Activated CD8-positive, alpha-beta memory T cell treated with anti-CD3 and anti-CD28 coated beads, Interleukin-2, amount 10 ng/mL, durations not matched to agents 7 days and 5 days (primary cell): ENCODE measurements at regions not wholly inside any gene's neighbourhood (a gene's known extent, or its start where the extent isn't known, plus 50 kb on each side); places are given as distances from the start of the nearest gene placed in this dataset.

Experiments used
- ATAC-seq: fragments of 150-1000 bp; cut with Tn5 transposase; one replicate; pipeline ENCODE4 v1.10.0; 2021; ENCODE audit warnings: moderate library complexity
- CTCF ChIA-PET: fragments of 350-600 bp; sonication (Branson Sonifier 250); formaldehyde crosslinking; loops from one replicate; lab custom pipeline; 2021; ENCODE audit warnings: antibody characterized with exemption; lab: Charles Lee
- DNase-seq: peaks from one replicate; pipeline ENCODE4 v3.0.0-alpha.2; 2020
- H3K27ac Mint-ChIP-seq: one replicate; pipeline ENCODE4 v1.8.0; 2021; ENCODE audit warnings: mild to moderate bottlenecking, mixed read lengths
- H3K27me3 Mint-ChIP-seq: one replicate; pipeline ENCODE4 v1.8.0; 2021; ENCODE audit warnings: mixed read lengths
- H3K36me3 Mint-ChIP-seq: one replicate; pipeline ENCODE4 v1.8.0; 2021; ENCODE audit warnings: mild to moderate bottlenecking, mixed read lengths
- H3K4me1 Mint-ChIP-seq: one replicate; pipeline ENCODE4 v1.8.0; 2021; ENCODE audit warnings: mixed read lengths
- H3K4me3 Mint-ChIP-seq: one replicate; pipeline ENCODE4 v1.8.0; 2021; ENCODE audit warnings: mild to moderate bottlenecking, moderate library complexity, mixed read lengths
- H3K9me3 Mint-ChIP-seq: one replicate; pipeline ENCODE4 v1.8.0; 2022; ENCODE audit warnings: low read depth, mixed read lengths

GRCh38 chr5:89948977-89949376 lies 460.6 kb downstream of the CETN3 start:
- CTCF ChIA-PET, result no interaction called here
- no peaks in the 10 kb centered on the region for H3K27me3 Mint-ChIP-seq
- no peak overlapping the region for H3K4me3 Mint-ChIP-seq
- no peaks in the 10 kb centered on the region for H3K4me1 Mint-ChIP-seq
- no peaks in the 10 kb centered on the region for H3K36me3 Mint-ChIP-seq
- no peak overlapping the region for H3K27ac Mint-ChIP-seq
- DNase-seq (no peak), ATAC-seq (no peak)
- H3K9me3 Mint-ChIP-seq, result peaks cover 2% of the 10 kb centered on the region

- DNase-seq (no peak), ATAC-seq (no peak)
- H3K36me3 Mint-ChIP-seq, result no peaks in the 10 kb centered on the region
- no peak overlapping the region for H3K4me3 Mint-ChIP-seq
- H3K9me3 Mint-ChIP-seq, result no peaks in the 10 kb centered on the region
- no peak overlapping the region for H3K27ac Mint-ChIP-seq
- no peaks in the 10 kb centered on the region for H3K4me1 Mint-ChIP-seq
- CTCF ChIA-PET, result no interaction called here
- H3K27me3 Mint-ChIP-seq, result no peaks in the 10 kb centered on the region
These were observed 462.6 kb downstream of the CETN3 start for GRCh38 chr5:89946916-89947315.

DNA sequence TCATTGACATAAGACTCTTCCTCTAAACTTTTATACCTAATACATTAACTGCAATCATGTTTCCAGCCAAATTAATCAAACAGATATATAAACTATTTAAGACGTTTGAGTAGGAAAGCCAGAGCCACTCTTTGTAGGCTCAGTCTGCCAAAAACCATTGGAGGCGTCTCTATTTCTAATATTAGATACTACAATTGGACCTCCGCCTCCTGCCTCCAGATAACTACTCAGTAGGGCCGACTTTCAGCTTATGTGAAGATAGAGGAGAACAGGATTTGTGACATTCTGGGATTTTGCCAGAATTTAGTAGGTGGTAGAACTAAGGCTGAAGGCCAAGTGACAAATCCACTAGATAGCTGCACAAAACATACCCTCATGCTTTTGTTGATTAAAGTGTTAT lies 463.0 kb downstream of the CETN3 start:
- no peak overlapping the region for H3K4me3 Mint-ChIP-seq
- CTCF ChIA-PET, result no interaction called here
- H3K27ac Mint-ChIP-seq, result no peak overlapping the region
- H3K4me1 Mint-ChIP-seq, result no peaks in the 10 kb centered on the region
- no peaks in the 10 kb centered on the region for H3K9me3 Mint-ChIP-seq
- DNase-seq (no peak), ATAC-seq (no peak)
- H3K27me3 Mint-ChIP-seq, result no peaks in the 10 kb centered on the region
- no peaks in the 10 kb centered on the region for H3K36me3 Mint-ChIP-seq

GRCh38 chr5:89942171-89942570 lies 467.4 kb downstream of the CETN3 start:
- CTCF ChIA-PET, result no interaction called here
- ATAC-seq (no peak), DNase-seq (no peak)
- Mint-ChIP-seq H3K4me3 (no peak overlapping the region), H3K4me1 (no peaks in the 10 kb centered on the region), H3K36me3 (no peaks in the 10 kb centered on the region), H3K27ac (no peak overlapping the region), H3K9me3 (no peaks in the 10 kb centered on the region), H3K27me3 (no peaks in the 10 kb centered on the region)

DNA sequence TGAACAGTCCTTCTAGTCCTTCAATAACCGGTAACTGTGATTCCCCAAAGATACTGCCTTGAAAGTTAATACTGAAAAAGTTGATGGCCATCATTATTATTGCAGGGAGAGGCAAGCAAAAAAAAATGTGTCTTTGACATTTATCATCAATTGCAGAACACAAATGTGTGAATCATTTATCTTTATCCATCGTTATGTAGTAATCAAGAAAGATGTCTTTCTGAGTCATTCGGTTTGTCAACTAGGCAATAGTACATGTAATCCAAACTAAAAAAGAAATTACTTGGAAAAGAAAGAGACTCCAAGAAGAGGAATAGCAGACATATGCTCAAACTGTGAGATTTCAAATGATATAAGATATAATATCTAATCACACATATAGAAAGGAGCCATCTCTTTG lies 473.0 kb downstream of the CETN3 start:
- Mint-ChIP-seq H3K4me1 (no peaks in the 10 kb centered on the region), H3K27me3 (no peaks in the 10 kb centered on the region), H3K9me3 (peaks cover 3% of the 10 kb centered on the region), H3K4me3 (no peak overlapping the region), H3K36me3 (no peaks in the 10 kb centered on the region), H3K27ac (no peak overlapping the region)
- DNase-seq, result no peak
- CTCF ChIA-PET, result no interaction called here
- ATAC-seq, result no peak

- no peak overlapping the region for H3K4me3 Mint-ChIP-seq
- CTCF ChIA-PET, result no interaction called here
- ATAC-seq (no peak), DNase-seq (no peak)
- H3K36me3 Mint-ChIP-seq, result no peaks in the 10 kb centered on the region
- H3K27me3 Mint-ChIP-seq, result no peaks in the 10 kb centered on the region
- H3K27ac Mint-ChIP-seq, result no peak overlapping the region
- peaks cover 3% of the 10 kb centered on the region for H3K9me3 Mint-ChIP-seq
- no peaks in the 10 kb centered on the region for H3K4me1 Mint-ChIP-seq
These were observed 475.5 kb downstream of the CETN3 start for GRCh38 chr5:89934069-89934468.

DNA sequence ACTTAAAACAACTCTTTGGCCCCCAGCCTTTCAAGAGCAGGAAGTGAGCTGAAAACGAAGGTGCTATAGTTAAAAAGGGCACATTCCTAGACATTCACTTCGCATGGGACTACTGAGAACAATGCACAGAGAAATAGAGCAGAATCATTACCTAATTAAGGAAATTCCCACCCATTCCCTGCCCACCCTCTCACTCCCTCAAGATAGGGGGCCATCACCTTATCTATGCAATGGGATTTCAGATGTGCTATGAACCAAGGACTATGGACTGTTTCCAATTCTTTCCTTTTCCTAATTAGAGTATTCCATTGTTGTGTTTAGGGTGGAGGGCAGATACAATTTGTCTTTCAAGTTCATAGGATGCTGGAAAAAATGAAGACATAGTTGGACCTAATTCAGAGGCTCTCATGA lies 476.8 kb downstream of the CETN3 start:
- H3K9me3 Mint-ChIP-seq, result peaks cover 3% of the 10 kb centered on the region
- ATAC-seq, result no peak
- no peaks in the 10 kb centered on the region for H3K27me3 Mint-ChIP-seq
- no peak overlapping the region for H3K27ac Mint-ChIP-seq
- DNase-seq, result no peak
- CTCF ChIA-PET, result no interaction called here
- H3K36me3 Mint-ChIP-seq, result no peaks in the 10 kb centered on the region
- no peaks in the 10 kb centered on the region for H3K4me1 Mint-ChIP-seq
- H3K4me3 Mint-ChIP-seq, result no peak overlapping the region

GRCh38 chr5:89930591-89931392 lies 478.8 kb downstream of the CETN3 start:
- no peak overlapping the region for H3K4me3 Mint-ChIP-seq
- no peaks in the 10 kb centered on the region for H3K36me3 Mint-ChIP-seq
- no peak for DNase-seq
- peaks cover 5% of the 10 kb centered on the region for H3K9me3 Mint-ChIP-seq
- H3K27ac Mint-ChIP-seq, result no peak overlapping the region
- CTCF ChIA-PET, result no interaction called here
- no peaks in the 10 kb centered on the region for H3K27me3 Mint-ChIP-seq
- ATAC-seq, result no peak
- no peaks in the 10 kb centered on the region for H3K4me1 Mint-ChIP-seq

DNA sequence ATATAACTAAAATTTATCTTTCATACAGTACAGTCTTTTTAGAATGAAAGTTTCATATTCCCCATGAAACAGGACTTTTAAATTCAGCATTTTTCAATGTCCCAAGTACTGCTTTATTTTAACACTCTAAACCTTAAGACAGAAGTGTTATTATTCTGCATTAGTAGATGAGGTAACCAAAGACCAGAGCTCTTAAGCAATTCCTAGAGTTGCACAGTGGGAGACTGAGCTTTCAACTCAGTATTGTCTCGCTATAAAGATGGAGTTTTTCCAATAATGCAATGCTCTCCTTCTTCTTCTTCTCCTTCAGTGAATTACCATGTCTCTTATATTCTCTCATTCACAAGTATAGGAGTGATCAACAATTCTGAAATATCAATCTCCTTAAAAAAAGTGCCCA lies 479.7 kb downstream of the CETN3 start:
- CTCF ChIA-PET, result no interaction called here
- no peak overlapping the region for H3K27ac Mint-ChIP-seq
- H3K36me3 Mint-ChIP-seq, result no peaks in the 10 kb centered on the region
- no peak overlapping the region for H3K4me3 Mint-ChIP-seq
- no peak for DNase-seq
- no peaks in the 10 kb centered on the region for H3K27me3 Mint-ChIP-seq
- ATAC-seq, result no peak
- peaks cover 5% of the 10 kb centered on the region for H3K9me3 Mint-ChIP-seq
- H3K4me1 Mint-ChIP-seq, result no peaks in the 10 kb centered on the region

- CTCF ChIA-PET, result no interaction called here
- no peak for ATAC-seq
- Mint-ChIP-seq H3K27ac (no peak overlapping the region), H3K9me3 (peaks cover 2% of the 10 kb centered on the region), H3K36me3 (no peaks in the 10 kb centered on the region), H3K4me1 (no peaks in the 10 kb centered on the region), H3K27me3 (no peaks in the 10 kb centered on the region), H3K4me3 (no peak overlapping the region)
- no peak for DNase-seq
These were observed 480.4 kb downstream of the CETN3 start for GRCh38 chr5:89929173-89929572.

DNA sequence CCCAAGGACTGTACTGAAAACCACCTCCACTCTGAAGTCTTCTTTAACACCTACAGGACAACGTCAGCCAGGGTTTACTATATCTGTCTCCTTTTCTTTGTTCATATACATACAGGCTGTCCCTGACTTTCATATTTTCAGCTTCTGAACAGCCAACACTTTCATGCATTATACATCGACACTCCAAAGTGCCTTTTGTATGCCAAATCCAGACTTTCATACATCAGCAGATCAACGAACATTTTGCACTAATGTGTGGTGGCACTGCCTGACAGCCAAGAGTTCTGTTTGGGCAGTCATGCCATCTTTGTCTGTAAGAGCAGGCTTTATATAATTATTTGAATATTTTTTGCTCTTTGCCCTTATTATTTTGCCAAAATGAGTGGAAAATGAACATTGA lies 487.4 kb downstream of the CETN3 start:
- no peak for DNase-seq

GRCh38 chr5:89917112-89917511 lies 492.4 kb downstream of the CETN3 start:
- CTCF ChIA-PET, result no interaction called here
- Mint-ChIP-seq H3K27me3 (no peaks in the 10 kb centered on the region), H3K9me3 (peaks cover under 1% of the 10 kb centered on the region), H3K36me3 (no peaks in the 10 kb centered on the region), H3K4me1 (no peaks in the 10 kb centered on the region), H3K4me3 (no peak overlapping the region), H3K27ac (no peak overlapping the region)
- ATAC-seq (no peak), DNase-seq (no peak)

More for the DNA sequence above, 487.4 kb downstream of the CETN3 start:
- H3K4me3 Mint-ChIP-seq, result no peak overlapping the region
- no peak overlapping the region for H3K27ac Mint-ChIP-seq
- CTCF ChIA-PET, result no interaction called here
- H3K27me3 Mint-ChIP-seq, result no peaks in the 10 kb centered on the region
- no peak for ATAC-seq
- no peaks in the 10 kb centered on the region for H3K4me1 Mint-ChIP-seq
- no peaks in the 10 kb centered on the region for H3K36me3 Mint-ChIP-seq
- peaks cover 6% of the 10 kb centered on the region for H3K9me3 Mint-ChIP-seq

- CTCF ChIA-PET, result no interaction called here
- DNase-seq (no peak), ATAC-seq (no peak)
- H3K27ac Mint-ChIP-seq, result no peak overlapping the region
- no peak overlapping the region for H3K4me3 Mint-ChIP-seq
- H3K36me3 Mint-ChIP-seq, result no peaks in the 10 kb centered on the region
- H3K4me1 Mint-ChIP-seq, result no peaks in the 10 kb centered on the region
- H3K27me3 Mint-ChIP-seq, result no peaks in the 10 kb centered on the region
- no peaks in the 10 kb centered on the region for H3K9me3 Mint-ChIP-seq
These were observed 493.4 kb downstream of the CETN3 start for GRCh38 chr5:89916131-89916530.

DNA sequence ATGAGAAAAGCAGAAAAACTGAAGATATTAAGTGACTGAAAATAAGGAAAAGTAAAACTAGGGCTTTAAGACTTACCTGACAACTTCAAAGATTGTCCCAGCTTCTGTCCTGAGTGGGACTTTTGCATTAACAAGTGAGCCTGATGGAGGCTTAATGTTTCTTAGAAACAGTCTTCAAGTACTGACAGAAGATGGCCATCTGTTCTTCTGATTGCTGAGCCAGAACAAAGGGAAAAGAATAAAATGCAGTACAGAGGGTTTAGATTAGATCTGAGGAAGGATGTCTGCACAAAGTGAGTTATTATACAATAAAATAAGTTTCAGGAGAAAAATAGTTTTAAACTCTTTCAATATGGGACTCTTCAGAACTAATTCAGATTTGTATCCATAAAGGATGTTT lies 500.7 kb downstream of the CETN3 start:
- no peaks in the 10 kb centered on the region for H3K27me3 Mint-ChIP-seq
- H3K9me3 Mint-ChIP-seq, result peaks cover 7% of the 10 kb centered on the region
- H3K4me3 Mint-ChIP-seq, result no peak overlapping the region
- H3K27ac Mint-ChIP-seq, result no peak overlapping the region
- no peaks in the 10 kb centered on the region for H3K4me1 Mint-ChIP-seq
- no peaks in the 10 kb centered on the region for H3K36me3 Mint-ChIP-seq
- no peak for ATAC-seq
- DNase-seq, result no peak
- CTCF ChIA-PET, result no interaction called here
